HFFc6 (cell line): ENCODE measurements at regions not wholly inside any gene's neighbourhood (a gene's known extent, or its start where the extent isn't known, plus 50 kb on each side); places are given as distances from the start of the nearest gene placed in this dataset.

Experiments used
- DNase-seq: peaks from one replicate; pipeline ENCODE4 v3.0.0-alpha.2; 2018
- H3K27ac Mint-ChIP-seq: 2 replicates; pipeline ENCODE4 v1.8.0; 2020; ENCODE audit warnings: mild to moderate bottlenecking, mixed read lengths
- H3K27me3 Mint-ChIP-seq: 2 replicates; pipeline ENCODE4 v1.8.0; 2021; ENCODE audit warnings: mild to moderate bottlenecking, moderate library complexity, mixed read lengths; ENCODE audit not compliant: insufficient read depth
- H3K36me3 Mint-ChIP-seq: 2 replicates; pipeline ENCODE4 v1.8.0; 2021; ENCODE audit warnings: low read depth, mixed read lengths
- H3K4me1 Mint-ChIP-seq: 2 replicates; pipeline ENCODE4 v1.8.0; 2020; ENCODE audit warnings: low read depth, mixed read lengths
- H3K4me3 Mint-ChIP-seq: 2 replicates; pipeline ENCODE4 v1.8.0; 2020; ENCODE audit warnings: mild to moderate bottlenecking, moderate library complexity, mixed read lengths
- H3K9me3 Mint-ChIP-seq: 2 replicates; pipeline ENCODE4 v1.8.0; 2020; ENCODE audit warnings: mild to moderate bottlenecking, mixed read lengths
- TF ChIP-seq, protein P1 (sequence below): fragments of 200-600 bp; sonication (generic); IDR thresholded peaks from 2 replicates; pipeline ENCODE4 v1.5.0; 2021; ENCODE audit warnings: antibody characterized with exemption, mild to moderate bottlenecking

- H3K27ac Mint-ChIP-seq: no peak overlapping the region
- no peaks in the 10 kb centered on the region for H3K36me3 Mint-ChIP-seq
- no peak overlapping the region for H3K4me3 Mint-ChIP-seq
Measured at GRCh38 chr13:60318186-60318585, 78.8 kb upstream of the TDRD3 start.

DNA sequence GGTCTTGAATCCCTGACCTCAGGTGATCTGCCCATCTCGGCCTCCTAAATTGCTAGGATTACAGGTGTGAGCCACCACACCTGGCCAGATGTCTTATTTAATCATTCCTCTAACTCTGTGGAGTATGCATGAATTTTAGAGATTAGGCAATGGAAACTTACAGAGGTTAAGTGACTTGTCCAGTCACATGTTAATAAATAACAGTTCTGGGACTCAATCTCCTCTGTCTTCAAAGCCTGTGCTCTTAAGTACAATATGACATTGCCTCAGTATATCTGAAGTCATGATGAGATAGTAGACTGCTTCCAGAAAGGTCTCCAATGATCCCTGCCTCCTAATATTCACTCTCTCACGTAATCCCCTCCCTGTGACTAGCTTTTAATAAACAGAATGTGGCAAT, 72.9 kb upstream of the TDRD3 start:
- Mint-ChIP-seq H3K36me3 (no peaks in the 10 kb centered on the region), H3K4me1 (peaks cover 10% of the 10 kb centered on the region; the same call in 1 of the 2 replicates), H3K27ac (no peak overlapping the region), H3K27me3 (peaks cover 5% of the 10 kb centered on the region; the same call in 1 of the 2 replicates), H3K9me3 (no peaks in the 10 kb centered on the region), H3K4me3 (no peak overlapping the region)
- DNase-seq: no peak
- TF ChIP-seq, protein P1, sequence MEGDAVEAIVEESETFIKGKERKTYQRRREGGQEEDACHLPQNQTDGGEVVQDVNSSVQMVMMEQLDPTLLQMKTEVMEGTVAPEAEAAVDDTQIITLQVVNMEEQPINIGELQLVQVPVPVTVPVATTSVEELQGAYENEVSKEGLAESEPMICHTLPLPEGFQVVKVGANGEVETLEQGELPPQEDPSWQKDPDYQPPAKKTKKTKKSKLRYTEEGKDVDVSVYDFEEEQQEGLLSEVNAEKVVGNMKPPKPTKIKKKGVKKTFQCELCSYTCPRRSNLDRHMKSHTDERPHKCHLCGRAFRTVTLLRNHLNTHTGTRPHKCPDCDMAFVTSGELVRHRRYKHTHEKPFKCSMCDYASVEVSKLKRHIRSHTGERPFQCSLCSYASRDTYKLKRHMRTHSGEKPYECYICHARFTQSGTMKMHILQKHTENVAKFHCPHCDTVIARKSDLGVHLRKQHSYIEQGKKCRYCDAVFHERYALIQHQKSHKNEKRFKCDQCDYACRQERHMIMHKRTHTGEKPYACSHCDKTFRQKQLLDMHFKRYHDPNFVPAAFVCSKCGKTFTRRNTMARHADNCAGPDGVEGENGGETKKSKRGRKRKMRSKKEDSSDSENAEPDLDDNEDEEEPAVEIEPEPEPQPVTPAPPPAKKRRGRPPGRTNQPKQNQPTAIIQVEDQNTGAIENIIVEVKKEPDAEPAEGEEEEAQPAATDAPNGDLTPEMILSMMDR: no peak

More at GRCh38 chr13:60318186-60318585, 78.8 kb upstream of the TDRD3 start:
- no peaks in the 10 kb centered on the region for H3K9me3 Mint-ChIP-seq
- H3K4me1 Mint-ChIP-seq: no peaks in the 10 kb centered on the region
- DNase-seq: no peak
- peaks cover 7% of the 10 kb centered on the region; the same call in 1 of the 2 replicates for H3K27me3 Mint-ChIP-seq
- TF ChIP-seq, protein P1: no peak

- DNase-seq: no peak
- Mint-ChIP-seq H3K4me1 (peaks cover 15% of the 10 kb centered on the region), H3K27ac (no peak overlapping the region), H3K27me3 (peaks cover 4% of the 10 kb centered on the region), H3K36me3 (no peaks in the 10 kb centered on the region), H3K9me3 (no peaks in the 10 kb centered on the region), H3K4me3 (no peak overlapping the region)
- TF ChIP-seq, protein P1: peak; percentile 41; the same call in 1 of the 2 replicates
Measured at GRCh38 chr13:60326273-60326672, 70.7 kb upstream of the TDRD3 start.

GRCh38 chr13:60327511-60327910, 69.5 kb upstream of the TDRD3 start:
- peaks cover 15% of the 10 kb centered on the region for H3K4me1 Mint-ChIP-seq
- H3K27ac Mint-ChIP-seq: no peak overlapping the region
- no peaks in the 10 kb centered on the region for H3K9me3 Mint-ChIP-seq
- no peak for DNase-seq
- TF ChIP-seq, protein P1: no peak
- no peaks in the 10 kb centered on the region for H3K36me3 Mint-ChIP-seq
- peaks cover 3% of the 10 kb centered on the region for H3K27me3 Mint-ChIP-seq
- H3K4me3 Mint-ChIP-seq: peak overlapping the region; percentile 56; the same call in 1 of the 2 replicates

- Mint-ChIP-seq H3K27me3 (peaks cover 4% of the 10 kb centered on the region), H3K4me1 (peaks cover 15% of the 10 kb centered on the region), H3K27ac (no peak overlapping the region), H3K9me3 (peaks cover under 1% of the 10 kb centered on the region; the same call in 1 of the 2 replicates), H3K4me3 (peak overlapping the region; percentile 56; the same call in 1 of the 2 replicates), H3K36me3 (peaks cover under 1% of the 10 kb centered on the region; the same call in 1 of the 2 replicates)
- TF ChIP-seq, protein P1: no peak
- DNase-seq: no peak
Measured at GRCh38 chr13:60328073-60328472, 68.9 kb upstream of the TDRD3 start.
